Ovary (tissue), 7 donors: ENCODE measurements at regions not wholly inside any gene's neighbourhood (a gene's known extent, or its start where the extent isn't known, plus 50 kb on each side); places are given as distances from the start of the nearest gene placed in this dataset.
"Not testable (repeated sequence)": the region's sequence is repeated elsewhere in the genome, so short reads cannot be mapped to it uniquely, and the experiment has no call there.

ENCODE experiments used
- DNase-seq, 5 donors: peaks; one replicate each; pipeline ENCODE4 v3.0.0-alpha.2; 2019 to 2020
- H3K27ac ChIP-seq, 2 donors: fragments of 200-600 bp; one replicate each; pipeline versions ENCODE4 v1.5.1 to v1.8.0; 2019 to 2022
- H3K27me3 ChIP-seq: fragments of 200-600 bp; one replicate; pipeline ENCODE4 v1.8.0; 2022
- H3K36me3 ChIP-seq: fragments of 200-600 bp; sonication (generic); one replicate; pipeline ENCODE4 v1.5.1; 2019
- H3K4me1 ChIP-seq: one replicate; pipeline ENCODE4 v1.8.1; 2013; ENCODE audit warnings: mild to moderate bottlenecking, moderate library complexity; ENCODE audit not compliant: insufficient read depth
- H3K4me3 ChIP-seq: fragments of 200-600 bp; sonication (generic); one replicate; pipeline ENCODE4 v1.5.1; 2017
- H3K9me3 ChIP-seq, 2 donors: fragments of 200-600 bp in 1 of 2; sonication (generic) in 1 of 2; one replicate each; pipeline versions ENCODE4 v1.5.1 to v1.8.1; 2013 to 2019; ENCODE audit warnings: mild to moderate bottlenecking in 1 of 2, moderate library complexity in 1 of 2
- CTCF ChIP-seq, 3 donors: fragments of 450-650 bp in 2 of 3; fragments of 200-600 bp in 1 of 3; IDR thresholded peaks; one replicate each; pipeline versions ENCODE4 v1.5.1 to v1.8.0; 2016 to 2022; ENCODE audit warnings: antibody characterized with exemption in 3 of 3, mild to moderate bottlenecking in 1 of 3
- EP300 ChIP-seq: sonication (generic); formaldehyde crosslinking; IDR thresholded peaks from one replicate; pipeline ENCODE4 v1.6.1; 2017; ENCODE audit warnings: antibody characterized with exemption
- POLR2A ChIP-seq: fragments of 450-650 bp; IDR thresholded peaks from one replicate; pipeline ENCODE4 v1.6.1; 2017; ENCODE audit warnings: antibody characterized with exemption, mild to moderate bottlenecking, moderate library complexity
- WGBS, 3 donors: extraction: QIAGEN DNeasy Blood & Tissue Kit in 1 of 3; methylation state at CpG; one replicate each; pipeline versions ENCODE4 v1.1.5 to v1.1.7; 2013 to 2017; 5-methylcytosine and 5-hydroxymethylcytosine counted together
- intact Hi-C, 4 donors: fragments of 100-400 bp; cut with DNase I; formaldehyde crosslinking; loops; one replicate each; pipeline versions ENCODE4 v1.11.0 to v1.15.1; 2022 to 2023
- donor health status: DM: no; HTN: no; CAD: no; lungs with moderate emphysema.
- donor health status: DM: no; HTN: no; CAD: no.
- donor health status: Bipolar disorder and iron deficiency.
- donor health status: DM: no; HTN: no; CAD: no.
- donor health status: DM: yes; HTN: yes; CAD: no.

GRCh38 chr4:118410138-118410537 lies 57.3 kb upstream of the PRSS12 start:
- Histone ChIP-seq H3K27me3 (no peaks in the 10 kb centered on the region), H3K27ac (no peak overlapping the region), H3K9me3 (no peaks in the 10 kb centered on the region), H3K4me3 (no peak overlapping the region), H3K4me1 (no peaks in the 10 kb centered on the region), H3K36me3 (no peaks in the 10 kb centered on the region)
- DNase-seq, result no peak
- WGBS, 3 donors, result 59 to 78% (median 76%) methylated on average over 3 of the region's 3 CpGs
- no peak for TF ChIP-seq CTCF (IDR thresholded peaks at IDR 0.05)
- TF ChIP-seq EP300, result no peak
- no peak for TF ChIP-seq POLR2A
- intact Hi-C loops, result no loop called here

- Histone ChIP-seq H3K4me3 (no peak overlapping the region), H3K4me1 (no peaks in the 10 kb centered on the region), H3K27me3 (no peaks in the 10 kb centered on the region), H3K27ac (no peak overlapping the region), H3K9me3 (no peaks in the 10 kb centered on the region), H3K36me3 (no peaks in the 10 kb centered on the region)
- TF ChIP-seq EP300 (no peak), CTCF (IDR thresholded peaks at IDR 0.05) (no peak), POLR2A (no peak)
- no peak for DNase-seq
- intact Hi-C loops, result no loop called here
These were observed 64.5 kb upstream of the PRSS12 start for GRCh38 chr4:118417325-118417724.

GRCh38 chr4:118417800-118418199 lies 65.0 kb upstream of the PRSS12 start:
- H3K9me3 ChIP-seq, H3K27me3 ChIP-seq, H3K4me3 ChIP-seq, H3K27ac ChIP-seq, H3K4me1 ChIP-seq, DNase-seq, H3K36me3 ChIP-seq, intact Hi-C loops: not testable (repeated sequence)
- WGBS, 3 donors, result 71 to 86% (median 84%) methylated on average over 5 of the region's 5 CpGs

GRCh38 chr4:118418396-118418795 lies 65.6 kb upstream of the PRSS12 start:
- 72 to 75% (median 72%) methylated on average over 2 of the region's 2 CpGs for WGBS, 3 donors
- intact Hi-C loops, H3K4me3 ChIP-seq: not testable (repeated sequence)

GRCh38 chr4:118419626-118420025 lies 66.8 kb upstream of the PRSS12 start:
- H3K36me3 ChIP-seq, H3K27me3 ChIP-seq, H3K9me3 ChIP-seq, H3K4me3 ChIP-seq, H3K4me1 ChIP-seq, DNase-seq, intact Hi-C loops, H3K27ac ChIP-seq: not testable (repeated sequence)
- WGBS, 3 donors, result 28 to 62% (median 41%) methylated on average over 7 of the region's 7 CpGs

More at GRCh38 chr4:118418396-118418795, 65.6 kb upstream of the PRSS12 start:
- not testable (repeated sequence) for H3K9me3 ChIP-seq, H3K27ac ChIP-seq, DNase-seq, H3K4me1 ChIP-seq, H3K36me3 ChIP-seq, H3K27me3 ChIP-seq

GRCh38 chr4:118424062-118424461 lies 71.3 kb upstream of the PRSS12 start:
- H3K9me3 ChIP-seq, H3K27me3 ChIP-seq, H3K4me1 ChIP-seq, intact Hi-C loops, H3K27ac ChIP-seq, H3K4me3 ChIP-seq, H3K36me3 ChIP-seq, DNase-seq: not testable (repeated sequence)
- 12 to 15% (median 12%) methylated on average over 5 of the region's 5 CpGs for WGBS, 3 donors

- H3K27me3 ChIP-seq, H3K4me3 ChIP-seq, H3K4me1 ChIP-seq, H3K27ac ChIP-seq, DNase-seq, intact Hi-C loops, H3K9me3 ChIP-seq, H3K36me3 ChIP-seq: not testable (repeated sequence)
- WGBS, 3 donors, result no CpG with 5 or more reads among the region's 1 CpG
These were observed 76.1 kb upstream of the PRSS12 start for GRCh38 chr4:118428881-118429280.

- H3K27ac ChIP-seq, DNase-seq, H3K4me1 ChIP-seq, intact Hi-C loops, H3K27me3 ChIP-seq, H3K36me3 ChIP-seq, H3K4me3 ChIP-seq, H3K9me3 ChIP-seq: not testable (repeated sequence)
- WGBS, 3 donors, result 65 to 74% (median 71%) methylated on average over 5 of the region's 5 CpGs
These were observed 79.6 kb upstream of the PRSS12 start for GRCh38 chr4:118432359-118432758.

GRCh38 chr4:118433612-118434375 lies 81.0 kb upstream of the PRSS12 start:
- H3K27me3 ChIP-seq, DNase-seq, intact Hi-C loops, H3K27ac ChIP-seq, H3K4me3 ChIP-seq, H3K9me3 ChIP-seq, H3K36me3 ChIP-seq, H3K4me1 ChIP-seq: not testable (repeated sequence)
- WGBS, 3 donors, result 11 to 39% (median 17%) methylated on average over 4 to 5 of the region's 5 CpGs

- H3K9me3 ChIP-seq, intact Hi-C loops, H3K36me3 ChIP-seq, H3K27me3 ChIP-seq, DNase-seq, H3K4me3 ChIP-seq, H3K4me1 ChIP-seq, H3K27ac ChIP-seq: not testable (repeated sequence)
- WGBS, 3 donors, result 80 to 100% (median 80%) methylated on average over 3 of the region's 3 CpGs
These were observed 82.6 kb upstream of the PRSS12 start for GRCh38 chr4:118435415-118435814.
